Hepatocyte (in vitro differentiated cells): ENCODE measurements at regions not wholly inside any gene's neighbourhood (a gene's known extent, or its start where the extent isn't known, plus 50 kb on each side); places are given as distances from the start of the nearest gene placed in this dataset.

Source experiments
- DNase-seq: peaks from one replicate; pipeline ENCODE4 v3.0.0-alpha.2; 2016; ENCODE audit warnings: low spot score
- H2AFZ ChIP-seq: fragments of 200-600 bp; sonication (generic); 2 replicates; pipeline ENCODE4 v1.6.0; 2016; ENCODE audit warnings: antibody characterized with exemption, mild to moderate bottlenecking
- H3K27ac ChIP-seq: fragments of 200-600 bp; sonication (generic); 2 replicates; pipeline ENCODE4 v1.5.1; 2016; ENCODE audit warnings: mild to moderate bottlenecking
- H3K27me3 ChIP-seq: fragments of 200-600 bp; sonication (generic); 2 replicates; pipeline ENCODE4 v1.6.1; 2016
- H3K36me3 ChIP-seq: fragments of 200-600 bp; sonication (generic); replicated peaks from 2 replicates; pipeline ENCODE4 v1.5.1; 2016; ENCODE audit warnings: low read depth; ENCODE audit not compliant: insufficient read depth
- H3K4me1 ChIP-seq: fragments of 200-600 bp; sonication (generic); 2 replicates; pipeline ENCODE4 v1.5.1; 2016; ENCODE audit warnings: mild to moderate bottlenecking, moderate library complexity; ENCODE audit not compliant: insufficient read depth
- H3K4me2 ChIP-seq: fragments of 200-600 bp; sonication (generic); 2 replicates; pipeline ENCODE4 v1.6.0; 2016
- H3K4me3 ChIP-seq: fragments of 200-600 bp; sonication (generic); 2 replicates; pipeline ENCODE4 v1.5.1; 2016; ENCODE audit warnings: mild to moderate bottlenecking
- H3K79me2 ChIP-seq: fragments of 200-600 bp; sonication (generic); 2 replicates; pipeline ENCODE4 v1.6.0; 2017; ENCODE audit warnings: mild to moderate bottlenecking
- H3K9me2 ChIP-seq: fragments of 200-600 bp; sonication (generic); replicated peaks from 2 replicates; pipeline ENCODE4 v1.6.0; 2017; ENCODE audit warnings: mild to moderate bottlenecking; ENCODE audit not compliant: insufficient read depth
- H3K9me3 ChIP-seq: fragments of 200-600 bp; sonication (generic); 2 replicates; pipeline ENCODE4 v1.5.1; 2016; ENCODE audit warnings: low read depth, mild to moderate bottlenecking
- H4K20me1 ChIP-seq: fragments of 200-600 bp; sonication (generic); 2 replicates; pipeline ENCODE4 v1.6.0; 2016; ENCODE audit warnings: mild to moderate bottlenecking; ENCODE audit not compliant: insufficient read depth, poor library complexity, severe bottlenecking
- EZH2 ChIP-seq: fragments of 200-600 bp; sonication (generic); IDR thresholded peaks from 2 replicates; pipeline ENCODE4 v1.6.1; 2016; ENCODE audit warnings: antibody characterized with exemption, mild to moderate bottlenecking, borderline replicate concordance
- EZH2phosphoT487 ChIP-seq: fragments of 200-600 bp; sonication (generic); IDR thresholded peaks from one replicate; pipeline ENCODE4 v1.6.1; 2018; ENCODE audit warnings: antibody characterized with exemption, mild to moderate bottlenecking, low read depth, moderate library complexity; ENCODE audit not compliant: unreplicated experiment, severe bottlenecking
- WGBS: methylation state at CpG from one replicate; pipeline ENCODE4 v1.1.6; 2016; ENCODE audit warnings: low lambda C conversion rate; ENCODE audit errors: missing lambda C conversion rate; 5-methylcytosine and 5-hydroxymethylcytosine counted together
- TF ChIP-seq, protein P1 (sequence below): fragments of 200-600 bp; sonication (generic); IDR thresholded peaks from 2 replicates; pipeline ENCODE4 v1.5.1; 2016; ENCODE audit warnings: antibody characterized with exemption, mild to moderate bottlenecking; ENCODE audit not compliant: poor library complexity

DNA sequence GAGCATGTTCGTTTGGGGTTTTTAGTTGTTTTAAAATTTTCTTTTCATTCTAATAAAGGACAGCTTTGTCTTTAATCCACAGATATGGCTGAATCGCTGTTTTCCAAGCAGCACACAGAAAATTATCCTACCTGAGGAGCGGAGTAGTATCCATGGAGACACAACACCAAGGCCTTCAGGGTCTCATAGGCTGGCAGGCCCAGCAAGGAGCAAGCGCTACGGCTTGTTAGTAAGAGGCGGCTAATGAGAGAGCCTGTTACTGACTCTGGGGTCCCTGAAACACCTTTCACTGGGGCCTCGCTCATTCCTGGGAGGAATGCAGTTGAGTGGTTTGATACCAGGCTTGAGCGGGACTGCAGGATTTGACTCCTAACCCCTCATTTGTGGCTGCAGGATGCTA is 303.8 kb upstream of the CDH4 start:
- Histone ChIP-seq H3K79me2 (no peaks in the 10 kb centered on the region), H3K9me2 (no peaks in the 10 kb centered on the region), H3K4me2 (no peak overlapping the region), H3K27me3 (no peaks in the 10 kb centered on the region), H3K27ac (no peak overlapping the region), H3K9me3 (no peaks in the 10 kb centered on the region), H3K4me1 (no peaks in the 10 kb centered on the region), H3K4me3 (no peak overlapping the region), H2AFZ (no peak overlapping the region), H3K36me3 (no peaks in the 10 kb centered on the region), H4K20me1 (no peaks in the 10 kb centered on the region)
- 87% methylated on average over 8 of the region's 8 CpGs for WGBS
- DNase-seq, result no peak
- TF ChIP-seq, protein P1, sequence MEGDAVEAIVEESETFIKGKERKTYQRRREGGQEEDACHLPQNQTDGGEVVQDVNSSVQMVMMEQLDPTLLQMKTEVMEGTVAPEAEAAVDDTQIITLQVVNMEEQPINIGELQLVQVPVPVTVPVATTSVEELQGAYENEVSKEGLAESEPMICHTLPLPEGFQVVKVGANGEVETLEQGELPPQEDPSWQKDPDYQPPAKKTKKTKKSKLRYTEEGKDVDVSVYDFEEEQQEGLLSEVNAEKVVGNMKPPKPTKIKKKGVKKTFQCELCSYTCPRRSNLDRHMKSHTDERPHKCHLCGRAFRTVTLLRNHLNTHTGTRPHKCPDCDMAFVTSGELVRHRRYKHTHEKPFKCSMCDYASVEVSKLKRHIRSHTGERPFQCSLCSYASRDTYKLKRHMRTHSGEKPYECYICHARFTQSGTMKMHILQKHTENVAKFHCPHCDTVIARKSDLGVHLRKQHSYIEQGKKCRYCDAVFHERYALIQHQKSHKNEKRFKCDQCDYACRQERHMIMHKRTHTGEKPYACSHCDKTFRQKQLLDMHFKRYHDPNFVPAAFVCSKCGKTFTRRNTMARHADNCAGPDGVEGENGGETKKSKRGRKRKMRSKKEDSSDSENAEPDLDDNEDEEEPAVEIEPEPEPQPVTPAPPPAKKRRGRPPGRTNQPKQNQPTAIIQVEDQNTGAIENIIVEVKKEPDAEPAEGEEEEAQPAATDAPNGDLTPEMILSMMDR, result no peak
- TF ChIP-seq EZH2 (no peak), EZH2phosphoT487 (no peak)

DNA sequence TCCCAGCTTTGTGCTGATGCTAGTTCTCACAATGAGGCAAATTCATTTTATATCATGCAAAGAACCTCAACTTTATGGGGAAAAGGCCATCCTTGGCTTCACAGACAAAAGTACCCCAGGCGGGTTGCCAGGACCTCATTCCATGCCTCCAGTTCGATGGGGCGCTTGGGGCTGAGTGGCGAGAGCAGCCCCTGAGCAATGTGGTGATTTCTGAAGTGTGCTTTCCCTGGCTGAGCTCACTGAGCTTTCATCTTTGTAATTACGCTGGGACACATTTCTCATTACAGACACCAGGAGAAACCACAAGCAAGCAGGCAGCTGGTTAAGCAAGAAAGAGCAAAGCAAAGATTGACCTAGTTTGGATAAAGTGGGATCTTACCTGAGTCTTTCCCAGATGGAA is 301.5 kb upstream of the CDH4 start:
- no peaks in the 10 kb centered on the region for H4K20me1 ChIP-seq
- H2AFZ ChIP-seq, result no peak overlapping the region
- no peak for DNase-seq
- no peaks in the 10 kb centered on the region for H3K9me3 ChIP-seq
- 78% methylated on average over 5 of the region's 5 CpGs for WGBS
- H3K4me1 ChIP-seq, result no peaks in the 10 kb centered on the region
- no peaks in the 10 kb centered on the region for H3K9me2 ChIP-seq
- no peaks in the 10 kb centered on the region for H3K79me2 ChIP-seq
- H3K27ac ChIP-seq, result no peak overlapping the region
- no peaks in the 10 kb centered on the region for H3K36me3 ChIP-seq
- H3K4me3 ChIP-seq, result no peak overlapping the region
- TF ChIP-seq, protein P1, result no peak
- TF ChIP-seq EZH2 (no peak), EZH2phosphoT487 (no peak)
- no peaks in the 10 kb centered on the region for H3K27me3 ChIP-seq
- H3K4me2 ChIP-seq, result no peak overlapping the region

DNA sequence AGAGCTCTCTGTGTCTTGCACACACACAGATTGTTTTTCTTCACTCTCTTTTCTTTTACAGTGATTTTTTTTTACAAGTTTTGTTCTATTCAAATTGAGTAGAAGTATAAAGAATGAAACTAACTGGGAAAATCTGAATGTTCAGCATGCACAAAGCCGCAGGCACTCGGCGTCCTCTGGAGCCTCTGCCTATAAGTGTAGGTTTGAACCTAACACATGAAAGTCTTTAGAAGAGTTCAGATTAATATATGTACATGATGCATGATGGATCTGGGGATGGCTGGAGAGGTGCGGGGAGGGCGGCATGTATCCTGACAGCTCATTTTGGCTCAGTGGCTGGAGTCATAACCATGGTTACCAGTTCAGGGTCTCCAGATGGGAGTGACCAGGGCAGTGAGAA is 301.1 kb upstream of the CDH4 start:
- no peaks in the 10 kb centered on the region for H3K36me3 ChIP-seq
- no peaks in the 10 kb centered on the region for H3K79me2 ChIP-seq
- H4K20me1 ChIP-seq, result no peaks in the 10 kb centered on the region
- 87% methylated on average over 5 of the region's 5 CpGs for WGBS
- no peak for DNase-seq
- no peaks in the 10 kb centered on the region for H3K27me3 ChIP-seq
- no peaks in the 10 kb centered on the region for H3K9me2 ChIP-seq
- H3K27ac ChIP-seq, result no peak overlapping the region
- no peaks in the 10 kb centered on the region for H3K4me1 ChIP-seq
- H3K9me3 ChIP-seq, result no peaks in the 10 kb centered on the region
- H3K4me2 ChIP-seq, result no peak overlapping the region
- TF ChIP-seq, protein P1, result no peak
- TF ChIP-seq EZH2 (no peak), EZH2phosphoT487 (no peak)
- H3K4me3 ChIP-seq, result no peak overlapping the region
- no peak overlapping the region for H2AFZ ChIP-seq

DNA sequence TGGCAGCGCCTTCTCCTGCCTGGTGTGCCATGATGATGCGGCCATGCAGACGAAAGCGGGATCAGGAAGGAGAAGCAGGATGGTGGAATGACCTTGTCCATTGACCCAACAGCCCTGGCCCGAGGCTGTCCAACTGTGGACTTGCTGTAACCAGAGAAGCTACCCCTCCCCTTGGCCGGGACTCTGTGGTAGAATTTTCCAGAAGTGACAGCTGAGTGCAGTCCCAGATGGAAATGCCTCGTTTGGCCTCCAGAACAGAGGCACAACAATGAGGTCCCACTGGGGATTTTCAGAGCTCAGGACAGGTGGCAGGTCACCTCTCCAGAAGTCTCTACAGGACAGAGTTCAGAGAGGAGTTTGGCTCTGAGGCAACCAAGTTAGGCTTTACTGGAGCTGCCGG is 299.2 kb upstream of the CDH4 start:
- no peaks in the 10 kb centered on the region for H3K4me1 ChIP-seq
- no peak overlapping the region for H3K4me3 ChIP-seq
- no peaks in the 10 kb centered on the region for H3K36me3 ChIP-seq
- 88% methylated on average over 8 of the region's 8 CpGs for whole genome bisulfite sequencing
- TF ChIP-seq, protein P1, result no peak
- TF ChIP-seq EZH2phosphoT487, result no peak
- no peak for TF ChIP-seq EZH2
- H3K9me2 ChIP-seq, result no peaks in the 10 kb centered on the region
- no peaks in the 10 kb centered on the region for H3K9me3 ChIP-seq
- no peaks in the 10 kb centered on the region for H4K20me1 ChIP-seq
- no peak overlapping the region for H3K4me2 ChIP-seq
- no peak overlapping the region for H2AFZ ChIP-seq
- H3K79me2 ChIP-seq, result no peaks in the 10 kb centered on the region
- no peak for DNase-seq
- no peaks in the 10 kb centered on the region for H3K27me3 ChIP-seq
- H3K27ac ChIP-seq, result no peak overlapping the region
